HG02852 (cell line): ENCODE measurements at regions not wholly inside any gene's neighbourhood (a gene's known extent, or its start where the extent isn't known, plus 50 kb on each side); places are given as distances from the start of the nearest gene placed in this dataset.

Experiments used
- ATAC-seq: cut with Tn5 transposase; IDR thresholded peaks from one replicate; pipeline ENCODE4 v1.9.1; 2021; ENCODE audit warnings: mild to moderate bottlenecking, moderate library complexity; ENCODE audit not compliant: unreplicated experiment

- ATAC-seq, result no peak
Measured at GRCh38 chr5:3344671-3345070, 251.0 kb upstream of the IRX1 start.

- ATAC-seq, result no peak
Measured at GRCh38 chr5:3343911-3344310, 251.7 kb upstream of the IRX1 start.

GRCh38 chr5:3343211-3343610 is 252.4 kb upstream of the IRX1 start:
- ATAC-seq, result no peak

- ATAC-seq, result no peak
Measured at GRCh38 chr5:3342271-3343100, 253.1 kb upstream of the IRX1 start.

GRCh38 chr5:3341446-3342240 is 254.0 kb upstream of the IRX1 start:
- no peak for ATAC-seq

- ATAC-seq, result no peak
Measured at GRCh38 chr5:3340471-3340870, 255.2 kb upstream of the IRX1 start.

- no peak for ATAC-seq
Measured at GRCh38 chr5:3339798-3340115, 255.9 kb upstream of the IRX1 start.

- no peak for ATAC-seq
Measured at GRCh38 chr5:3339092-3339797, 256.4 kb upstream of the IRX1 start.

- no peak for ATAC-seq
Measured at GRCh38 chr5:3337812-3338541, 257.7 kb upstream of the IRX1 start.

GRCh38 chr5:3336666-3337065 is 259.0 kb upstream of the IRX1 start:
- no peak for ATAC-seq

GRCh38 chr5:3335301-3335700 is 260.3 kb upstream of the IRX1 start:
- ATAC-seq, result no peak

GRCh38 chr5:3333836-3334235 is 261.8 kb upstream of the IRX1 start:
- ATAC-seq, result no peak

GRCh38 chr5:3333105-3333504 is 262.5 kb upstream of the IRX1 start:
- ATAC-seq, result no peak

- no peak for ATAC-seq
Measured at GRCh38 chr5:3331819-3332218, 263.8 kb upstream of the IRX1 start.

GRCh38 chr5:3330442-3330841 is 265.2 kb upstream of the IRX1 start:
- ATAC-seq, result no peak

- no peak for ATAC-seq
Measured at GRCh38 chr5:3329427-3329826, 266.2 kb upstream of the IRX1 start.

- no peak for ATAC-seq
Measured at GRCh38 chr5:3326841-3327232, 268.8 kb upstream of the IRX1 start.

GRCh38 chr5:3325972-3326840 is 269.4 kb upstream of the IRX1 start:
- ATAC-seq, result no peak

- ATAC-seq, result no peak
Measured at GRCh38 chr5:3325201-3325971, 270.2 kb upstream of the IRX1 start.
